MM.1S (cell line): ENCODE measurements at regions not wholly inside any gene's neighbourhood (a gene's known extent, or its start where the extent isn't known, plus 50 kb on each side); places are given as distances from the start of the nearest gene placed in this dataset.

Experiments used
- CTCF ChIP-seq: fragments of 300-600 bp; sonication (generic); IDR thresholded peaks from 2 replicates; pipeline ENCODE4 v1.5.1; 2016; ENCODE audit warnings: antibody characterized with exemption, low read length, mixed read lengths
- EZH2 ChIP-seq: fragments of 300-600 bp; sonication (generic); optimal IDR thresholded peaks from 2 replicates; pipeline ENCODE3; 2017; ENCODE audit warnings: low read depth, mild to moderate bottlenecking, antibody characterized with exemption, low read length, mixed read lengths

DNA sequence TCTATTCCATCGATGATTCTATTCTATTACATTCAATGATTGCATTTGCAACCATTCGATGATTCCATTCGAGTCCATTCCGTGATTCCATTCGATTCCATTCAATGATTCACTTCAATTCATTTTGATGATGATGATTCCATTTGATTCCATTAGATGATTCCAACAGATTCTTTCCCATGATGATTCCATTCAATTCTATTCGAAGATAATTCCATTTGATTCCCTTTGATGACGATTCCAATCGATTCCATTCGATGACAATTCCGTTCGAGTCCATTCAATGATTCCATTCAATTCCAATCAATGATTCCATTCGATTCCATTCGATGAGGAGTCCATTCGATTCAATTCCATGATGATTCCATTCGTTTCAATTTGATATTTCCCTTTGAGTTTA, 1088.8 kb downstream of the RPIA start:
- no peak for TF ChIP-seq EZH2
- no peak for TF ChIP-seq CTCF
